Left lung (tissue), 4 donors: ENCODE measurements at regions not wholly inside any gene's neighbourhood (a gene's known extent, or its start where the extent isn't known, plus 50 kb on each side); places are given as distances from the start of the nearest gene placed in this dataset.

Experiments
- ATAC-seq: fragments of 200-7000 bp; cut with Tn5 transposase; one replicate; pipeline ENCODE4 v1.9.1; 2020; ENCODE audit warnings: moderate library complexity
- DNase-seq, 4 donors: peaks; one replicate each; pipeline ENCODE4 v3.0.0-alpha.2; 2013 to 2020
- H3K27ac ChIP-seq, 2 donors: fragments of 200-600 bp; sonication (generic) in 1 of 2; one replicate each; pipeline versions ENCODE4 v1.5.0 to v1.8.0; 2020 to 2021
- H3K27me3 ChIP-seq, 2 donors: fragments of 200-600 bp; sonication (generic) in 1 of 2; one replicate each; pipeline versions ENCODE4 v1.5.0 to v1.8.0; 2020 to 2021
- H3K36me3 ChIP-seq, 2 donors: fragments of 200-600 bp; sonication (generic) in 1 of 2; one replicate each; pipeline versions ENCODE4 v1.5.0 to v1.8.0; 2020 to 2021
- H3K4me1 ChIP-seq, 2 donors: fragments of 200-600 bp; one replicate each; pipeline ENCODE4 v1.8.0; 2021
- H3K4me3 ChIP-seq, 2 donors: fragments of 200-600 bp; sonication (generic) in 1 of 2; one replicate each; pipeline versions ENCODE4 v1.5.0 to v1.8.0; 2020 to 2021; ENCODE audit warnings: mild to moderate bottlenecking in 1 of 2
- H3K9me3 ChIP-seq, 2 donors: fragments of 200-600 bp; sonication (generic) in 1 of 2; one replicate each; pipeline versions ENCODE4 v1.5.0 to v1.8.0; 2020 to 2021
- intact Hi-C, 2 donors: fragments of 100-400 bp; cut with DNase I; formaldehyde crosslinking; loops; one replicate each; pipeline versions ENCODE4 v1.11.2 to v1.14.2; 2022
- TF ChIP-seq, protein P1 (sequence below), 2 donors: fragments of 200-600 bp; sonication (generic) in 1 of 2; IDR thresholded peaks; one replicate each; pipeline versions ENCODE4 v1.5.0 to v1.8.0; 2021; ENCODE audit warnings: antibody characterized with exemption in 2 of 2
- donor health status: DM: no; HTN: yes; CAD: no.
- donor health status: DM: no; HTN: no; CAD: no.

DNA sequence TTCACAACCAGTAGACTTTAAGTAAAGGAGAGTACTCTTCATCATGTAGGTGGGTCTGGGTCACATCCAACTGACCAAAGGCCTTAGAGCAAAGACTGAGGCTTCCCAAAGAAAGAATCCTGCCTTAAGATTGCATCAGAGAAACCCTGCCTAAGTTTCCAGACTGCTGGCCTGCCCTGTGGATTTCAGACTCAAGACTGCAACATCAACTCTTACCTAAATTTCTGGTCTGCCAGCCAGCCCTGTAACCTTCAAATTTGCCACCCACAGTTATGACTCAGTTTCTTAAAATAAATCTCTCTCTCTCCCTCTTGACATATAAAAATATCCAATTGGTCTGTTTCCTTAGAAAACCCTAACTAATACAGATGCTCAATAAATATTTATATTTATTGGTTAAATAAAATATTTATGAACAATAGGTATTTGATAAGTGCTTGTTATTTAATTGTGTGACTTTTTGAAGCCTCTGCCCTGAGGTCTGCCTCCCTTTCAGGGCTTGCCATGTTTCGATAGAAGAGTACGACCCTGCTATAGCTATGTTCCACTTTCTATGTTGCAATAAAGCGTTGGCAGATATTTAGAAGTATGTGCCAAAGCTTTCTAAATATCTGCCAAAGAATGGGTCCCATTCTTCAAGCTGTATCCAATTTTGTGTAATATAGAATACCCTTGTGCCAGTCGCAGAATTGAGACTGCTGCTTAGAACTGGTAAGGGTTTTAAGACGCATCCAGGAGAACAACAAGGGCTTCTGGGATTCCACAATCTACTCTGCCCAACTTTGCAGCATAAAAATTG, 65.7 kb downstream of the TMEM30B start:
- no peak overlapping the region for H3K27ac ChIP-seq
- TF ChIP-seq, protein P1, sequence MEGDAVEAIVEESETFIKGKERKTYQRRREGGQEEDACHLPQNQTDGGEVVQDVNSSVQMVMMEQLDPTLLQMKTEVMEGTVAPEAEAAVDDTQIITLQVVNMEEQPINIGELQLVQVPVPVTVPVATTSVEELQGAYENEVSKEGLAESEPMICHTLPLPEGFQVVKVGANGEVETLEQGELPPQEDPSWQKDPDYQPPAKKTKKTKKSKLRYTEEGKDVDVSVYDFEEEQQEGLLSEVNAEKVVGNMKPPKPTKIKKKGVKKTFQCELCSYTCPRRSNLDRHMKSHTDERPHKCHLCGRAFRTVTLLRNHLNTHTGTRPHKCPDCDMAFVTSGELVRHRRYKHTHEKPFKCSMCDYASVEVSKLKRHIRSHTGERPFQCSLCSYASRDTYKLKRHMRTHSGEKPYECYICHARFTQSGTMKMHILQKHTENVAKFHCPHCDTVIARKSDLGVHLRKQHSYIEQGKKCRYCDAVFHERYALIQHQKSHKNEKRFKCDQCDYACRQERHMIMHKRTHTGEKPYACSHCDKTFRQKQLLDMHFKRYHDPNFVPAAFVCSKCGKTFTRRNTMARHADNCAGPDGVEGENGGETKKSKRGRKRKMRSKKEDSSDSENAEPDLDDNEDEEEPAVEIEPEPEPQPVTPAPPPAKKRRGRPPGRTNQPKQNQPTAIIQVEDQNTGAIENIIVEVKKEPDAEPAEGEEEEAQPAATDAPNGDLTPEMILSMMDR (IDR thresholded peaks at IDR 0.05) = no peak
- H3K27me3 ChIP-seq = peaks cover 0 to 30% of the 10 kb centered on the region in 2 donors
- no peaks in the 10 kb centered on the region for H3K9me3 ChIP-seq
- H3K4me1 ChIP-seq = no peaks in the 10 kb centered on the region
- ATAC-seq (no peak), DNase-seq (no peak)
- H3K4me3 ChIP-seq = no peak overlapping the region
- no peaks in the 10 kb centered on the region for H3K36me3 ChIP-seq
- intact Hi-C loops = no loop called here

DNA sequence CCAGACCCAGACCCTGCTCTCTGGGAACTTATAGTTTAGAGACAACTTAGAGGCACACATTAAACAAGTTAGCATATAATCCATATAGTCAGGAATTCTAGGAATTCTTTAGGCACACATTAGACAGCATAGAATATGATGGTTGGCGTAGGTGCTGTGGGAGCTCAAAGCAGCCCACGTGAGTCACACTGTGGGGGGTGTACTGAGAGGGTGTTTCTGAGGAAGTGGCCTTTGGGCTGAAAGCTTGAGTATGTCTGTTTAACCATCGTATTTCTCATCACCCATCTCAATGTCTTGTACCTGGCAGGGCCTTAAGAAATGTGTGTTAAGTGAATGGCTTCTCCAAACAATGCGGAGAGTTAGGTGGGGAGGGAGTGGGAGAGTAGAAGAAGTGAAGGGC, 67.2 kb downstream of the TMEM30B start:
- H3K4me3 ChIP-seq = no peak overlapping the region
- TF ChIP-seq, protein P1 (IDR thresholded peaks at IDR 0.05) = no peak
- no peak overlapping the region for H3K27ac ChIP-seq
- no peaks in the 10 kb centered on the region for H3K4me1 ChIP-seq
- DNase-seq (no peak), ATAC-seq (no peak)
- intact Hi-C loops = no loop called here
- H3K9me3 ChIP-seq = no peaks in the 10 kb centered on the region
- H3K27me3 ChIP-seq = peaks cover 0 to 17% of the 10 kb centered on the region in 2 donors
- H3K36me3 ChIP-seq = no peaks in the 10 kb centered on the region

DNA sequence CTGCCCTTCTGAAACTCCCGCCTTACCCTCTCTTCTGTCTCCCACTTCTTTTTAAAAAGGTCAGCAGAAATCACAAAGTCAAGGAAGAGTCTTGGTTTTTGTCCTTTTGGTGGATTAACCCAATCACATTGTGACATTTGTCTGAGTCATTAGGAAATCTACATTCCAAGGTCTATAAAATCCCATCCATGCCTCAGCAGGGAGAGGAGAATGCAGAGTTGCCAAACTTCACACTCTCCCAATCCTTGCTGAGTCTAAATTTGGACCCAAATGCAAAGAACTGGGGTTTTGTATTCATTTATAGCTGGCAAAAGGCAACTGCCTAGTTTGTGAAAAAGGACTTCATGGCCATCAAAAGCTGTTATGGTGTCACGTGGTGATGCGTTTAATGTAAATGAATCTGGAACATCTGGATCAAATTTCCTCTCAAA, 67.9 kb downstream of the TMEM30B start:
- H3K9me3 ChIP-seq = no peaks in the 10 kb centered on the region
- no peak for DNase-seq
- peaks cover 0 to 10% of the 10 kb centered on the region in 2 donors for H3K27me3 ChIP-seq
- intact Hi-C loops = no loop called here
- ATAC-seq = no peak
- no peaks in the 10 kb centered on the region for H3K4me1 ChIP-seq
- no peak overlapping the region for H3K27ac ChIP-seq
- TF ChIP-seq, protein P1 (IDR thresholded peaks at IDR 0.05) = no peak
- H3K4me3 ChIP-seq = no peak overlapping the region
- H3K36me3 ChIP-seq = no peaks in the 10 kb centered on the region

DNA sequence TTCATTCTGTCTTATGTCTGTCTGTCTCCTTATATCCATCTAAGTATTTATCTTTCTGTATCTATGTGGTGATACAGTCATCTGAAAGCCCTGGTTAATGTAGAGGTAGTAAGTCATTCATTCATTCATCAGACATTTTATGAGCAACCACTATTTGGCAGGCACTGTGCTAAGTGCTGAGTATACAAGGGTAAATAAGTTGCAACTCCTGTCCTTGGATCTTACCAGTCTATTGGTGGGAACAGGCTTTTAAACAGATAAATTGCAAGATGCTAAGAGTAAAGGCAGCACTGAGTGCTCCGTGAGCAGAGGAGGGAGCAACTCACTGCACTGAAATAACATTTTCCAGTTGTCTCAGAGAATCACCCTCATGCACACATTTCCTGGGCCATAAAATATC, 68.6 kb downstream of the TMEM30B start:
- Histone ChIP-seq H3K36me3 (no peaks in the 10 kb centered on the region), H3K9me3 (no peaks in the 10 kb centered on the region), H3K4me1 (no peaks in the 10 kb centered on the region), H3K4me3 (no peak overlapping the region), H3K27ac (no peak overlapping the region), H3K27me3 (peaks cover 0 to 4% of the 10 kb centered on the region in 2 donors)
- intact Hi-C loops = no loop called here
- DNase-seq (no peak), ATAC-seq (no peak)
- TF ChIP-seq, protein P1 (IDR thresholded peaks at IDR 0.05) = no peak

DNA sequence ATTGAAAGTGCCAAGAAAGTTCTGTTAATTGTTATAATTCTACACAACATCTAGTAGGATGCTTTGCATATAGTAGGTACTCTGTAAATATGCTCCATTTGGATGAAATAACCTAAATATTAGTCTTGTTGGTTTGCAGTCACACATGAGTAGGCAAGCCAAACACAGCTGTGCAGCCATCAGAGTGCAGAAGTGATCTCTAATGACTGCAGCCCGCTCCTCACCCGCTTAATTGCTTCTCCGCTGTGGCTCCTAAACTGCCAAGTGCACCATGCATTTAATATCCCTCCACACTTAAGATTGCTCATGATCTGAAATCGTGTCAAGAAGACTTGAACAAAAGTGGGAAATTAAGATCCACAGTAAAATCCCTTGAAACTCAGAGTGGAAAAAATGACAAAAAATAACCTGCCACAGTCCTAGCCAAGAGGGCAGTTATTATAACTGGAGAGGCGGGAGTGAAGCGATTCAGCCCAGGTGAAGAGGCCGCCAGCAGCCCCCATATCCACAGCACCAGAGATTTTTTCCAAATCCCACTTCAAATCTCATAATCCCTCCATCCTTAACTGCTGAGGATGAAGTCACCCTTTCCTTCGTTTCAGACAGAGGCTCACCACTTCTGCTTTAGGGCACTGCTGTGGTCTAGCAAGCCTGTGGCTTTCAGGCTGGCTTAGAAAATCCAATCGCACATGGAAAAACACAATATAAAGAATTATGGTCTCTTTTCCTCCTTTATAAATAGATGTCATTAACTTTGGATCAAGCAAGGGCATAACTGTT, 69.5 kb downstream of the TMEM30B start:
- intact Hi-C loops = no loop called here
- TF ChIP-seq, protein P1 (IDR thresholded peaks at IDR 0.05) = no peak
- no peaks in the 10 kb centered on the region for H3K36me3 ChIP-seq
- H3K27me3 ChIP-seq = no peaks in the 10 kb centered on the region
- H3K27ac ChIP-seq = no peak overlapping the region
- no peak overlapping the region for H3K4me3 ChIP-seq
- H3K9me3 ChIP-seq = no peaks in the 10 kb centered on the region
- DNase-seq = no peak
- no peak for ATAC-seq
- H3K4me1 ChIP-seq = no peaks in the 10 kb centered on the region
